Ovary (tissue), 7 donors: ENCODE measurements at regions not wholly inside any gene's neighbourhood (a gene's known extent, or its start where the extent isn't known, plus 50 kb on each side); places are given as distances from the start of the nearest gene placed in this dataset.

ENCODE experiments used
- DNase-seq, 5 donors: peaks; one replicate each; pipeline ENCODE4 v3.0.0-alpha.2; 2019 to 2020
- H3K27ac ChIP-seq, 2 donors: fragments of 200-600 bp; one replicate each; pipeline versions ENCODE4 v1.5.1 to v1.8.0; 2019 to 2022
- H3K27me3 ChIP-seq: fragments of 200-600 bp; one replicate; pipeline ENCODE4 v1.8.0; 2022
- H3K36me3 ChIP-seq: fragments of 200-600 bp; sonication (generic); one replicate; pipeline ENCODE4 v1.5.1; 2019
- H3K4me1 ChIP-seq: one replicate; pipeline ENCODE4 v1.8.1; 2013; ENCODE audit warnings: mild to moderate bottlenecking, moderate library complexity; ENCODE audit not compliant: insufficient read depth
- H3K4me3 ChIP-seq: fragments of 200-600 bp; sonication (generic); one replicate; pipeline ENCODE4 v1.5.1; 2017
- H3K9me3 ChIP-seq, 2 donors: fragments of 200-600 bp in 1 of 2; sonication (generic) in 1 of 2; one replicate each; pipeline versions ENCODE4 v1.5.1 to v1.8.1; 2013 to 2019; ENCODE audit warnings: mild to moderate bottlenecking in 1 of 2, moderate library complexity in 1 of 2
- CTCF ChIP-seq, 3 donors: fragments of 450-650 bp in 2 of 3; fragments of 200-600 bp in 1 of 3; IDR thresholded peaks; one replicate each; pipeline versions ENCODE4 v1.5.1 to v1.8.0; 2016 to 2022; ENCODE audit warnings: antibody characterized with exemption in 3 of 3, mild to moderate bottlenecking in 1 of 3
- EP300 ChIP-seq: sonication (generic); formaldehyde crosslinking; IDR thresholded peaks from one replicate; pipeline ENCODE4 v1.6.1; 2017; ENCODE audit warnings: antibody characterized with exemption
- POLR2A ChIP-seq: fragments of 450-650 bp; IDR thresholded peaks from one replicate; pipeline ENCODE4 v1.6.1; 2017; ENCODE audit warnings: antibody characterized with exemption, mild to moderate bottlenecking, moderate library complexity
- WGBS, 3 donors: extraction: QIAGEN DNeasy Blood & Tissue Kit in 1 of 3; methylation state at CpG; one replicate each; pipeline versions ENCODE4 v1.1.5 to v1.1.7; 2013 to 2017; 5-methylcytosine and 5-hydroxymethylcytosine counted together
- intact Hi-C, 4 donors: fragments of 100-400 bp; cut with DNase I; formaldehyde crosslinking; loops; one replicate each; pipeline versions ENCODE4 v1.11.0 to v1.15.1; 2022 to 2023
- donor health status: DM: no; HTN: no; CAD: no; lungs with moderate emphysema.
- donor health status: DM: no; HTN: no; CAD: no.
- donor health status: Bipolar disorder and iron deficiency.
- donor health status: DM: no; HTN: no; CAD: no.
- donor health status: DM: yes; HTN: yes; CAD: no.

GRCh38 chr5:167871091-167871490 is 420.4 kb upstream of the WWC1 start:
- Histone ChIP-seq H3K27ac (no peak overlapping the region), H3K4me1 (no peaks in the 10 kb centered on the region), H3K27me3 (no peaks in the 10 kb centered on the region), H3K4me3 (no peak overlapping the region), H3K9me3 (no peaks in the 10 kb centered on the region), H3K36me3 (no peaks in the 10 kb centered on the region)
- TF ChIP-seq CTCF (IDR thresholded peaks at IDR 0.05) (no peak), EP300 (no peak), POLR2A (no peak)
- DNase-seq = no peak
- 45 to 56% (median 51%) methylated on average over 2 of the region's 2 CpGs for WGBS, 3 donors
- intact Hi-C loops = no loop called here

GRCh38 chr5:167872791-167873190 is 418.7 kb upstream of the WWC1 start:
- Histone ChIP-seq H3K9me3 (no peaks in the 10 kb centered on the region), H3K4me1 (no peaks in the 10 kb centered on the region), H3K36me3 (no peaks in the 10 kb centered on the region), H3K27ac (no peak overlapping the region), H3K4me3 (no peak overlapping the region), H3K27me3 (no peaks in the 10 kb centered on the region)
- intact Hi-C loops = no loop called here
- DNase-seq = no peak
- WGBS, 3 donors = 11 to 46% (median 23%) methylated on average over 2 of the region's 2 CpGs
- TF ChIP-seq POLR2A (no peak), CTCF (IDR thresholded peaks at IDR 0.05) (no peak), EP300 (no peak)

- WGBS, 3 donors = 70 to 96% (median 92%) methylated on average over 5 of the region's 5 CpGs
- Histone ChIP-seq H3K9me3 (no peaks in the 10 kb centered on the region), H3K27ac (no peak overlapping the region), H3K4me3 (no peak overlapping the region), H3K27me3 (no peaks in the 10 kb centered on the region), H3K4me1 (no peaks in the 10 kb centered on the region), H3K36me3 (no peaks in the 10 kb centered on the region)
- TF ChIP-seq EP300 (no peak), POLR2A (no peak), CTCF (IDR thresholded peaks at IDR 0.05) (no peak)
- no peak for DNase-seq
- intact Hi-C loops = no loop called here
These were observed 414.2 kb upstream of the WWC1 start for GRCh38 chr5:167877114-167877722.

GRCh38 chr5:167877924-167878323 is 413.5 kb upstream of the WWC1 start:
- Histone ChIP-seq H3K4me3 (no peak overlapping the region), H3K27me3 (no peaks in the 10 kb centered on the region), H3K36me3 (no peaks in the 10 kb centered on the region), H3K27ac (no peak overlapping the region), H3K9me3 (no peaks in the 10 kb centered on the region), H3K4me1 (no peaks in the 10 kb centered on the region)
- TF ChIP-seq POLR2A (no peak), CTCF (IDR thresholded peaks at IDR 0.05) (no peak), EP300 (no peak)
- intact Hi-C loops = no loop called here
- no peak for DNase-seq
- WGBS, 3 donors = 89 to 90% (median 89%) methylated on average over 1 of the region's 1 CpG
